Stimulated activated CD4-positive, alpha-beta T cell treated with anti-CD3 and anti-CD28 coated beads, Interleukin-4, amount 100 ng/mL, for 4 hours (primary cell): ENCODE measurements at regions not wholly inside any gene's neighbourhood (a gene's known extent, or its start where the extent isn't known, plus 50 kb on each side); places are given as distances from the start of the nearest gene placed in this dataset.
A peak's percentile ranks its signal among the peaks of the same experiment; 100 is the strongest.

Source experiments
- DNase-seq, 2 experiments: peaks; one replicate each; pipeline ENCODE4 v3.0.0-alpha.2; 2020

DNA sequence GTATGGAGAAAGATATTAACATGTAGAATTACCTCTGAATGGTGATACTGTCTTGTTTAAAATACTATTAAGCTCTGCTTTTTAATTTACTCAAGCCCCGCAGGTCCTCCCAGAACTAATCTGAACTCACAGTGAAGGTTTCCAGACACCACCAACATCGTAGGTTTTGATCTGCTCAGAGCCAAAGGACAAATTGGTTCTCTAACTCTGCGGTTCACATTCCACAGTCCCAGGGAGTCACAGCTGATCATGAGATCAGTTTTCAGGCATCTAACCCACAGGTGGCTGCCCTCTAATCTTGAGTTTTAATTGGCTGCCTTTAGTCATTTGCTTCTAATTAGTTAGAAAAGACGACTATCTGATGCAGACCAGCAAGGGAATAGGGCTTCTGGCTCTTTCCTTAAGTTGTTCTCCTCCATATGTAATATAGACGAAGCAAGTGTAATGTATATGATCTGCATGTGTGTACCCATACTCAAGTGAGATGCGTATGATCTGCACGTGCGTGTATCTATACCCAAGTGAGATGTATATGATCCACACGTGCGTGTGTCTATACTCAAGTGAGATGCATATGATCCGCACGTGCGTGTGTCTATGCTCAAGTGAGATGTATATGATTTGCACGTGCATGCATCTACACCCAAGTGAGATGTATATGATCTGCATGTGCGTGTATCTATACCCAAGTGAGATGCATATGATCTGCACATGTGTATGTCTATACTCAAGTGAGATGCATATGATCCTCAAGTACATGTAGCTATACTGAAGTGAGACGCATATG lies 331.5 kb upstream of the NPVF start:
- DNase-seq = no peak

DNA sequence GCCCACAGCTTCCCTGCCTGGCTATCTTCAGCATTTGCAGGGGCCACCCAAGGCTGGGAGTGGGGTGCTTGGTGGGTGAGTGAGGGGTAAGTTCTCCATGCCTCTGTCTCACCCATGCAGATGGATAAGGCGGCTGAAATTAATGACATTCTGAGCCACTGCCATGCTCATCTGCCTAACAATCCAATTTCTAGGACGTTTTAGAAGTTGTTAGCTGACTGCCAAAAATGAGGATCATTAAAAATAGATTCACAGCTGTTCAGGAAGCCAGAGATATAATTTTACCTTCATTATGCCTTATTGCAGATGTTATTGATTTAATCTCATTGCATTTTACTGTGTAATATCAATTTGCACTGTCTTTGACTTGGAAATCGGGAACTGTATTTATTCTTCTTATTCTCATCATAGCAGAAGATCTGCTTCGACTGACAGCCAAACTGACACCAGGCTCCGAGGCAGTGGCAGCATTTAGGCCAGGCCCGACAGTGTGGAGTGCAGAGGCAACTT lies 334.4 kb upstream of the NPVF start:
- DNase-seq = no peak

- DNase-seq = no peak
Observed at GRCh38 chr7:25565002-25565401, 336.7 kb upstream of the NPVF start.

- peak; percentile 49 to 50 for DNase-seq
Observed at GRCh38 chr7:25565949-25566348, 337.7 kb upstream of the NPVF start.

DNA sequence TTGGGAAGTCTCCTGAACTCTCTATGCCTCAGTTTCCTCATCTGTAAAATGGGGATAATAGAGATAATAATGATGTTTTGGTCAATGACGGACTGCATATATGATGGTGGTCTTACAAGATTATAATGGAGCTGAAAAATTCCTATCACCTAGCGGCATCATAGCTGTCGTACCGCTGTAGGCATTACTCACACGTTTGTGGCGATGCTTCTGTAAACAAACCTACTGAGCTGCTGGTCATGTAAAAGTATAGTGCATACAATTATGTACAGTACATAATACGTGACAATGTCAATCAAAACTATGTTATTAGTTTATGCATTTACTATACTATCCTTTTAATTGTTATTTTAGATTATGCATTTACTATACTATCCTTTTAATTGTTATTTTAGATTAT lies 339.1 kb upstream of the NPVF start:
- no peak for DNase-seq

GRCh38 chr7:25569765-25570164 lies 341.5 kb upstream of the NPVF start:
- DNase-seq = no peak

GRCh38 chr7:25572423-25572822 lies 344.1 kb upstream of the NPVF start:
- DNase-seq = no peak

DNA sequence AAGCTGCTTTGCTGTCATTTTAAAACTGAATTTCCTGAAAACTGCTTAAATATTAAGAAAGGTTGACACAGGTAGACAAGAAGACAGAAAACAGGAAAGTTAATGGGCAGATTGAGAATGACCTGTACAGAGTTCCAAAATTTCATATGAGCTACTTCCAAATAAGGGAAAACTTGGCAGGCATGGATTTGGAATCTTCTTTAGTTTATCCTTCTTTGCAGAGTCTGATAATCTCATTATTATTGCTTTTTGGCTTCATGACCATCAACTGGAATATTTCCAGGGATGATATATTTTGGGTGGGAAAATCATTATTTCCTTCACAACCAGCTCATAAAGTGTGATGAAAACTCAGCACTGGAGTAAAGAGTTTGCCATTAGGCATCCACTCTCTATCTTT lies 346.5 kb upstream of the NPVF start:
- no peak for DNase-seq

GRCh38 chr7:25575634-25576033 lies 347.3 kb upstream of the NPVF start:
- no peak for DNase-seq

DNA sequence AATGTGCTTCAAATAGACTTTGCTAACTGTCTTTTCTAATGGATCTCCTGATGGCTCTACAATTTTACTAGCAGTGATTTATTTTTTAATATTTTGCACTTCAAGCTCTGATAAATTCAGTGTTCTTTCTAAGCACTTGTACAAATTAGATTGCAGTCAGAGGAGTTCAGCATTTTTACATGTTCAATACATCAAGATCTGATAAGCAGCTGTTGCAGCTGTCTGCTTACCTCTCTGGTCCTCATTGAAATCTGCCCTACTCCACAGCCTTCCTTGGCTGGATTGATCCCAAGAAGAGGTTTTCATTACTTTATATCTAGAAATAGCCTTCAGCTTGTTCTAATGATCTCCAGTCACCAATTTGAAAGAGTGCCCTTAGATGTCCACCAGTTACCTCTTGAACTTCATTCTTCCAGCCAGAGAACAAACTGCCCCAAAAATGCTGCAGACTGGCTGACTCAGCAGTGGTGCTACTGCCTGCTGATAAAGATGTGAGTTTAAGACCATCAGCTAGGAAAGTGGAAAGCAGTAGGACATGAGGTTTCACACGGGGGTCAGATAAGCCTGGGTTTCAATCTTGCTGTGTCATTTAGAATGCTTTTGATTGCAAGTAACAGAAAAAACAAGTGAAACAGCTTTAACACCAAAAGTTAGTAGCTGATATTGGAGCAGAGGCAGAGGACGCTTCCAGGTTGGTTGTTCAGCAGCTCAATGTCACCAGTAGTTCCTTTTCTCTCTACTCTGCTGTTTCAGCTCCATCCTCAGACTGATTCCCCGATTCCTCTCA lies 350.9 kb upstream of the NPVF start:
- no peak for DNase-seq

DNA sequence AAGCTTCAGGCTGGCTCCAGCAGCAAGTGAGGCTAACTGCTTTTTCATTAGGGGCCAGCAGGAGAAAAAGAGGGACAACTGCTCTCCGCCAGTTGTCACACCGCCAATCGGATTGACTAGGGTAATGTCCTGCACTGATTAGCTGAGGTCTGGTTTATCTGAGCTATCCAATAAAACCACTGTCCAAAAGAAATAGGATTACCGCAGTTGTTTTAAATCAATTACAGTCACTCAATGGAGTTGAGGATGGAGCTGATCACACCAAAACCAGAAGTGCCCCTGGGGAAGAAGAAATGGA lies 351.4 kb upstream of the NPVF start:
- DNase-seq = no peak

GRCh38 chr7:25580141-25580540 lies 351.9 kb upstream of the NPVF start:
- no peak for DNase-seq

DNA sequence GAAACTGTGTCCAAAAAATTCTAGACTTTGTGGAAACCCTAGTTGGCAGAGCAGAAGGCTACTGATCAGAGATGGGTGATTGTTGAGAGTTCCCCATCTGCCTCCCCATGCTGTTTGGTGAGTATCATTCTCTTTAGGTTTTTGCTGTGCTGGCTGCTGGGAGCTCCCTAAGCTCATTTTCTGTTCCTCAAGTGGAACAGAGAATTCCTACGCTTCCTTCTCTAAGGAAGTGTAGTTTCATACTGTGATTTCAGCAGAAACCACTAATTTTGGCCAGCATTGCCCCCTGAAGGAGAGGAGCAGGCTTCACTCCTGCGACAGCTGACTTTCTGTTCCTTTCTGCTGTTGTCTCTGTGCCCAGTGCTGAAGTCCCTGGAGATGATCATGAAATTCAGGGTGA lies 355.3 kb upstream of the NPVF start:
- no peak for DNase-seq

DNA sequence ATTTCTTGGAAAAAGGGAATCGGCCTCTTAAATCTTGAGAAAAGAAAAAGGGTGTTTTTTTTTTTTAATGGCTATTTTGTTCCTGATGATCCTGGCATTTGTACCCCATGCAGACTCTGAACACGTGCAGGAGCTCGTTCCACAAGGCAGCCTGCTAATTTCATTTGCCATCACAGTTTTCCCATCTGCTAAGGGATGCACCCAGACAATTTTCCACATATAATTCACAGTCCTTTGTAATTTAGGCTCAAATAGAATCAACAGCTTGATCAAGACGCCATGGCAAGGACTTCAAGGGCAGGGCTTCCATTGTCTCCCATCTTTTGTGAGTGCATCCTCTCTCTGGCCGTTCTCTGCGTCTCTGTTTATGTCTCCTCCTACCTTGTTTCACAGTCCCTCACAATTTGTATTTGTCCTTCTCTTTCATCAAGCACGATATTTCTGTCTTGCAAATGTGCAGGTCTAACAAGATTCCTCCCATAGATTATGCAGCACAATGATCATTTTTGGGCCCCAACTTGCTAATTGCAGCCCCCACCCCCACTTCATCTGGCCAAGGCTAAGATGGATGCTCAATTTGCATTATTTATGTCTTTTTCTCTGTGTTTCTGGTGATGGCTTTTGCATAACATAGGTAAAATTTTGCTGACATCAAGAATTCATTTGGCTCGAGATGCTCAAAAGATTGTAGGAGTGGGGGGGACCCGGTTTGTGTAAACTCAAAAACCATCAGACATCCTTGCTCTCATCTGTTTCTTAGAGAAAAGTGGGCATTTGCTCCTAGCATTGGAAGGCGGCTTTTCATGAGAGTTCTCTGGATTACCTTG lies 356.0 kb upstream of the NPVF start:
- DNase-seq = no peak

DNA sequence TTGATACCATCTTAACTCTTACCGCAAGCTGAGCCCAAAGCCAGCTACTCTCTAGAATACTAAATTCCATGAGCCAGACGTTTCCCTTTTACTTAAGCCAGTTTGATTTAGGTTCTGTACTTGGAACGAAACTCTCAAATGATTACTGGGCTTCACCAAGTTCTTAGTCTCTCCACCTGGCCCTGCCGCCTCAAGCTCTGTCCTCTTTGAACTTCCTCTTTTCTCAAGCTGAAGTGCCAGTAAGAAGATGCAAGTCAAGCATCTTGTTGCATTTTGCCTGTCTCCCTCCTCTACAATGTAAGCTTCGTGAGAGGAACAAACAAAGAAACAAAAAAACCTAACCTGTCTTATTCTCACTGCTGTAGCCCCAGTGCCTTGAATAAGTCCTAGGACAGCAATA lies 358.2 kb upstream of the NPVF start:
- DNase-seq = no peak

DNA sequence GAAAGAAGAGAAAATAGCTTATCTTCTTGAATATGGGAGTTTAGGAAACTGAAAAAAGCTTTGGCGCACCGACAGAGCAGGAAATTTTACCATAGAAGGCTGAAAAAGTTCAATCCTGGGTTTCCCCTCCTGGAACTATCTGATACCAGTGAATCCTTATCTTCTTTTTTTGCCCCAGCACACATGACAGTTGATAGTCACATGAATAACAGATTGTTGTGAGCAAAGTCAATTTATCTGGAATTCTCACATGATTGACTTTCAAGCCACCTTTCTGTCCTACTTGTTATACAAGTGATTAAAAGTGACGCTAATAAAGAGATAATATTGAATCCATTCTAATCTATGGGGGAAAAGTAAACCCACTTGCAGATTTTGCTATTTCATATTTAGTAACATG lies 365.8 kb upstream of the NPVF start:
- DNase-seq = no peak

GRCh38 chr7:25594728-25595127 lies 366.4 kb upstream of the NPVF start:
- DNase-seq = no peak

GRCh38 chr7:25595996-25596395 lies 367.7 kb upstream of the NPVF start:
- DNase-seq = no peak

GRCh38 chr7:25596443-25596842 lies 368.2 kb upstream of the NPVF start:
- no peak for DNase-seq

DNA sequence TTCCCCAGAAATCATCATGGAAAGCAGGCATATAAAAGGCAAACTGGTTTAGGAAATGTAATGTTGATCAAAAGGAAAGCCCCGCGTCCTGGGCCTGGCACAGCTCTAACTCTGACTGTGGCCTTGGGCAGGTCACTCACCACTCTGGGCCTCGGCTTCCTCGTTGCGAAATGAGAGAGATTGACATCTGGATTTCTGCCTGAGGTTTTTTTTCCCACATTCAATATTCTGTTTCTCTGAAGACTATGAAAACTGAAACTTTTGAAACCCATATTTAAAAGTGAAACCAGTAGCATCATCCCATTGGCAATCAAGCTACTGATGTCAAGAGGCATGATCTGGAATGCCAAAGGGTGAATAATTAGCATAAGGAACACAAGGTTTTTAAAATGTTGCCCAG lies 369.7 kb upstream of the NPVF start:
- DNase-seq = no peak

GRCh38 chr7:25598765-25599164 lies 370.5 kb upstream of the NPVF start:
- DNase-seq = no peak

DNA sequence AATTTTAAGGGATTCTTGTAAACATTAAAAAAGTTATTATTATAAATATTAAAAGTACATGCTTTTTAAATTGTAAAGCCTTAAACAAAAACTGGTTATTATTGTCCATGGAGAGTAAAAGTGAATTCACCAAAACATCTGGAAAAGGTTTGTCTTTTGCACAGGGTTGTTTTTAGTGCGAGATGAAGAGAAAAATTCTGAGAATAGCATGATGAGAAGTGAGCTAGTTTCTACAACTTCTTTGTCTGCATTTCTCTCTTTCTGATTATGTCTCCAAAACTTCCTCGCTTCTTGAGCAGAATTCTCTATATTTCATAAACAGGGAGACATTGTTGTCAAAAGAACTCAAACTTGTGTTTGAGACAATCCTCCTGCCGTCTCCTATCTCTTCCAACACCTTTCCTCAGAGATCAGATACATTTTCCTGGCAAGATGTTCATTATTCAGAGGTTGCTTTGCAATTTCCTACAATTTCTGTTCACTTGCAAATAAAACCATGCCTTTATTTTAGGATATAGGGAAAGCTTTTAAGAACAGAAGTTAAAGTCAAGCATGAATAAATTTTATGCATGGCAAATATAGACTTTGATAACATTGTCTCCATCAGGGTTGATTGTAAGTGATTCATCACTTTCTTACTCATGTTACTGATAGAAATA lies 372.1 kb upstream of the NPVF start:
- no peak for DNase-seq
